ENCODE measurements at regions not wholly inside any gene's neighbourhood (a gene's known extent, or its start where the extent isn't known, plus 50 kb on each side); places are given as distances from the start of the nearest gene placed in this dataset.

- Histone ChIP-seq H3K27me3 (ENCODE audit: insufficient read depth, low read length, poor library complexity) (no peaks in the 10 kb centered on the region), H2AFZ (ENCODE audit: low read depth, low read length) (no peak overlapping the region), H3K4me2 (ENCODE audit: insufficient read depth, low read length) (no peak overlapping the region), H3K9ac (ENCODE audit: low read depth, low read length) (no peak overlapping the region), H3K27ac (ENCODE audit: low read length) (no peak overlapping the region), H3K4me1 (ENCODE audit: insufficient read depth, low read length) (no peaks in the 10 kb centered on the region), H3K36me3 (ENCODE audit: insufficient read depth, low read length) (no peaks in the 10 kb centered on the region), H3K4me3 (ENCODE audit: low read depth in 1 of 2, low read length in 2 of 2) (no peak overlapping the region), H3K79me2 (ENCODE audit: insufficient read depth, low read length) (no peaks in the 10 kb centered on the region), H3K9me3 (ENCODE audit: insufficient read depth, low read length, severe bottlenecking) (no peaks in the 10 kb centered on the region), H4K20me1 (ENCODE audit: insufficient read depth, low read length) (no peaks in the 10 kb centered on the region)
- TF ChIP-seq, protein P1, sequence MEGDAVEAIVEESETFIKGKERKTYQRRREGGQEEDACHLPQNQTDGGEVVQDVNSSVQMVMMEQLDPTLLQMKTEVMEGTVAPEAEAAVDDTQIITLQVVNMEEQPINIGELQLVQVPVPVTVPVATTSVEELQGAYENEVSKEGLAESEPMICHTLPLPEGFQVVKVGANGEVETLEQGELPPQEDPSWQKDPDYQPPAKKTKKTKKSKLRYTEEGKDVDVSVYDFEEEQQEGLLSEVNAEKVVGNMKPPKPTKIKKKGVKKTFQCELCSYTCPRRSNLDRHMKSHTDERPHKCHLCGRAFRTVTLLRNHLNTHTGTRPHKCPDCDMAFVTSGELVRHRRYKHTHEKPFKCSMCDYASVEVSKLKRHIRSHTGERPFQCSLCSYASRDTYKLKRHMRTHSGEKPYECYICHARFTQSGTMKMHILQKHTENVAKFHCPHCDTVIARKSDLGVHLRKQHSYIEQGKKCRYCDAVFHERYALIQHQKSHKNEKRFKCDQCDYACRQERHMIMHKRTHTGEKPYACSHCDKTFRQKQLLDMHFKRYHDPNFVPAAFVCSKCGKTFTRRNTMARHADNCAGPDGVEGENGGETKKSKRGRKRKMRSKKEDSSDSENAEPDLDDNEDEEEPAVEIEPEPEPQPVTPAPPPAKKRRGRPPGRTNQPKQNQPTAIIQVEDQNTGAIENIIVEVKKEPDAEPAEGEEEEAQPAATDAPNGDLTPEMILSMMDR (IDR thresholded peaks at IDR 0.05; ENCODE audit: borderline replicate concordance, extremely low read depth, low read length, poor library complexity, severe bottlenecking): no peak
- no peak for TF ChIP-seq EZH2 (IDR thresholded peaks at IDR 0.05; ENCODE audit: borderline replicate concordance, low read depth, low read length, severe bottlenecking)
- DNase-seq (no peak), ATAC-seq (ENCODE audit: insufficient read depth, low read depth) (no peak)
Observed at GRCh38 chr5:30908356-30908755, 285.1 kb upstream of the CDH6 start.

DNA sequence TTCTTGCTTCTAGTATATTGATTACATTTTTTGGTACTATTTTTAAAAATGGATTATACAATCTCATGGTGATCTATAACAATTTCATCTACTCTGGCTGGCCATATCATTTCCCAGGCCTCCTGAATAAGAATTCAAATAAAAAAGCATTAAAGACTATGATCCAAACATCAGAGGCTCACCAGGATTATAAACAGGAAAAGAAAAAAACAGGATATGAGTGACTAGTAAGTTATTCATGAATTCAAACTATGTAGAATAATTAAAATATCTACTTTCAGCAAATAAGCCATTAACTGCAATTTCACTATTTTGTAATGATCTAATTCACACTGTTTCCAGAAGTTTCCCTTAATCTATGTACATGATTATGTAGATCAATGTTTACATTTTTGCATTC is 293.1 kb upstream of the CDH6 start:
- H3K36me3 ChIP-seq (ENCODE audit: insufficient read depth, low read length): no peaks in the 10 kb centered on the region
- H3K9ac ChIP-seq (ENCODE audit: low read depth, low read length): no peak overlapping the region
- H3K4me3 ChIP-seq (ENCODE audit: low read depth in 1 of 2, low read length in 2 of 2): no peak overlapping the region
- no peak overlapping the region for H2AFZ ChIP-seq (ENCODE audit: low read depth, low read length)
- no peaks in the 10 kb centered on the region for H3K4me1 ChIP-seq (ENCODE audit: insufficient read depth, low read length)
- H3K9me3 ChIP-seq (ENCODE audit: insufficient read depth, low read length, severe bottlenecking): no peaks in the 10 kb centered on the region
- DNase-seq (no peak), ATAC-seq (ENCODE audit: insufficient read depth, low read depth) (no peak)
- TF ChIP-seq EZH2 (IDR thresholded peaks at IDR 0.05; ENCODE audit: borderline replicate concordance, low read depth, low read length, severe bottlenecking): no peak
- TF ChIP-seq, protein P1 (IDR thresholded peaks at IDR 0.05; ENCODE audit: borderline replicate concordance, extremely low read depth, low read length, poor library complexity, severe bottlenecking): no peak
- H3K79me2 ChIP-seq (ENCODE audit: insufficient read depth, low read length): no peaks in the 10 kb centered on the region
- H3K27me3 ChIP-seq (ENCODE audit: insufficient read depth, low read length, poor library complexity): no peaks in the 10 kb centered on the region
- no peak overlapping the region for H3K27ac ChIP-seq (ENCODE audit: low read length)
- no peak overlapping the region for H3K4me2 ChIP-seq (ENCODE audit: insufficient read depth, low read length)
- no peaks in the 10 kb centered on the region for H4K20me1 ChIP-seq (ENCODE audit: insufficient read depth, low read length)

DNA sequence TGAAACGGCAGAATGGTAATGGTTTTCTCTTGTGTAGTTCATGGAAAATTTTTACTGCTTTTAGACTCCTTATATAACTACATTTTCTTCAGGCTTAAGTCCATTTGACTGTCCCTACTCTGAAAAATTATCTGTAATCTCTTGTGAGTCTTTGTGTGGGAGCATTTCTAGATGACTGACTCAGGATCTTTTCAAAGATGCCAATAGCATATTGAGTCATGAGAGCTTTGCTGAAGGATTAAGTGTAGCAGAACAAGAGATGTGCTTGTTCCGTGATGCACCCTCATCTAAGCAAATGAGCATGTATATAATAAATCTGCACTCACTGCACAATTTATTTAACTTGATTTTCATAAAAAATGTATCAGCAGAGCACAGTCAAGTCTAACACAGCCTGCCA is 298.7 kb upstream of the CDH6 start:
- ATAC-seq (ENCODE audit: insufficient read depth, low read depth) (no peak), DNase-seq (no peak)
- Histone ChIP-seq H3K27ac (ENCODE audit: low read length) (no peak overlapping the region), H2AFZ (ENCODE audit: low read depth, low read length) (no peak overlapping the region), H4K20me1 (ENCODE audit: insufficient read depth, low read length) (no peaks in the 10 kb centered on the region), H3K36me3 (ENCODE audit: insufficient read depth, low read length) (no peaks in the 10 kb centered on the region), H3K4me1 (ENCODE audit: insufficient read depth, low read length) (no peaks in the 10 kb centered on the region), H3K9me3 (ENCODE audit: insufficient read depth, low read length, severe bottlenecking) (no peaks in the 10 kb centered on the region), H3K4me2 (ENCODE audit: insufficient read depth, low read length) (no peak overlapping the region), H3K79me2 (ENCODE audit: insufficient read depth, low read length) (no peaks in the 10 kb centered on the region), H3K27me3 (ENCODE audit: insufficient read depth, low read length, poor library complexity) (no peaks in the 10 kb centered on the region), H3K4me3 (ENCODE audit: low read depth in 1 of 2, low read length in 2 of 2) (no peak overlapping the region), H3K9ac (ENCODE audit: low read depth, low read length) (no peak overlapping the region)
- TF ChIP-seq, protein P1 (IDR thresholded peaks at IDR 0.05; ENCODE audit: borderline replicate concordance, extremely low read depth, low read length, poor library complexity, severe bottlenecking): no peak
- TF ChIP-seq EZH2 (IDR thresholded peaks at IDR 0.05; ENCODE audit: borderline replicate concordance, low read depth, low read length, severe bottlenecking): no peak

GRCh38 chr5:30891660-30892059 is 301.8 kb upstream of the CDH6 start:
- Histone ChIP-seq H4K20me1 (ENCODE audit: insufficient read depth, low read length) (no peaks in the 10 kb centered on the region), H3K27ac (ENCODE audit: low read length) (no peak overlapping the region), H3K36me3 (ENCODE audit: insufficient read depth, low read length) (no peaks in the 10 kb centered on the region), H3K79me2 (ENCODE audit: insufficient read depth, low read length) (no peaks in the 10 kb centered on the region), H3K9me3 (ENCODE audit: insufficient read depth, low read length, severe bottlenecking) (no peaks in the 10 kb centered on the region), H3K4me3 (ENCODE audit: low read depth in 1 of 2, low read length in 2 of 2) (no peak overlapping the region), H3K4me1 (ENCODE audit: insufficient read depth, low read length) (no peaks in the 10 kb centered on the region), H3K27me3 (ENCODE audit: insufficient read depth, low read length, poor library complexity) (no peaks in the 10 kb centered on the region), H3K4me2 (ENCODE audit: insufficient read depth, low read length) (no peak overlapping the region), H3K9ac (ENCODE audit: low read depth, low read length) (no peak overlapping the region), H2AFZ (ENCODE audit: low read depth, low read length) (no peak overlapping the region)
- ATAC-seq (ENCODE audit: insufficient read depth, low read depth) (no peak), DNase-seq (no peak)
- TF ChIP-seq, protein P1 (IDR thresholded peaks at IDR 0.05; ENCODE audit: borderline replicate concordance, extremely low read depth, low read length, poor library complexity, severe bottlenecking): no peak
- TF ChIP-seq EZH2 (IDR thresholded peaks at IDR 0.05; ENCODE audit: borderline replicate concordance, low read depth, low read length, severe bottlenecking): no peak

All from DND-41 (cell line).